Activated naive CD8-positive, alpha-beta T cell treated with anti-CD3 and anti-CD28 coated beads, Interleukin-2, amount 10 ng/mL, durations not matched to agents 7 days and 5 days (primary cell): ENCODE measurements at regions not wholly inside any gene's neighbourhood (a gene's known extent, or its start where the extent isn't known, plus 50 kb on each side); places are given as distances from the start of the nearest gene placed in this dataset.
"Not testable (repeated sequence)": the region's sequence is repeated elsewhere in the genome, so short reads cannot be mapped to it uniquely, and the experiment has no call there.

Experiments used
- ATAC-seq: fragments of 150-1000 bp; cut with Tn5 transposase; one replicate; pipeline ENCODE4 v1.10.0; 2021; ENCODE audit warnings: low read depth, moderate library complexity
- POLR2A ChIA-PET: fragments of 350-600 bp; sonication (Branson Sonifier 250); formaldehyde crosslinking; loops from one replicate; lab custom pipeline; 2021; ENCODE audit warnings: antibody characterized with exemption; lab: Charles Lee
- DNase-seq: peaks from one replicate; pipeline ENCODE4 v3.0.0; 2021
- H3K27ac Mint-ChIP-seq: one replicate; pipeline ENCODE4 v1.8.0; 2022; ENCODE audit warnings: mild to moderate bottlenecking, mixed read lengths
- H3K27me3 Mint-ChIP-seq: one replicate; pipeline ENCODE4 v1.8.0; 2022; ENCODE audit warnings: mild to moderate bottlenecking, moderate library complexity, mixed read lengths
- H3K36me3 Mint-ChIP-seq: one replicate; pipeline ENCODE4 v1.8.0; 2021; ENCODE audit warnings: mild to moderate bottlenecking, mixed read lengths
- H3K4me1 Mint-ChIP-seq: one replicate; pipeline ENCODE4 v1.8.0; 2021; ENCODE audit warnings: mixed read lengths
- H3K4me3 Mint-ChIP-seq: one replicate; pipeline ENCODE4 v1.8.0; 2022; ENCODE audit warnings: mild to moderate bottlenecking, moderate library complexity, mixed read lengths
- H3K9me3 Mint-ChIP-seq: one replicate; pipeline ENCODE4 v1.8.0; 2021; ENCODE audit warnings: mixed read lengths

GRCh38 chr1:55522353-55522903, 307.3 kb upstream of the USP24 start:
- no peaks in the 10 kb centered on the region for H3K4me1 Mint-ChIP-seq
- H3K4me3 Mint-ChIP-seq: no peak overlapping the region
- no peak overlapping the region for H3K27ac Mint-ChIP-seq
- peaks cover under 1% of the 10 kb centered on the region for H3K27me3 Mint-ChIP-seq
- ATAC-seq (no peak), DNase-seq (no peak)
- POLR2A ChIA-PET: no interaction called here
- no peaks in the 10 kb centered on the region for H3K36me3 Mint-ChIP-seq
- H3K9me3 Mint-ChIP-seq: no peaks in the 10 kb centered on the region

GRCh38 chr1:55520861-55521260, 305.7 kb upstream of the USP24 start:
- H3K9me3 Mint-ChIP-seq: no peaks in the 10 kb centered on the region
- ATAC-seq: no peak
- H3K4me1 Mint-ChIP-seq: no peaks in the 10 kb centered on the region
- no peaks in the 10 kb centered on the region for H3K36me3 Mint-ChIP-seq
- no peak overlapping the region for H3K27ac Mint-ChIP-seq
- POLR2A ChIA-PET: no interaction called here
- no peak for DNase-seq
- peaks cover 7% of the 10 kb centered on the region for H3K27me3 Mint-ChIP-seq
- H3K4me3 Mint-ChIP-seq: no peak overlapping the region

GRCh38 chr1:55519937-55520683, 304.9 kb upstream of the USP24 start:
- DNase-seq (no peak), ATAC-seq (no peak)
- H3K4me1 Mint-ChIP-seq: no peaks in the 10 kb centered on the region
- no peak overlapping the region for H3K4me3 Mint-ChIP-seq
- H3K9me3 Mint-ChIP-seq: no peaks in the 10 kb centered on the region
- POLR2A ChIA-PET: no interaction called here
- peaks cover 10% of the 10 kb centered on the region for H3K27me3 Mint-ChIP-seq
- H3K27ac Mint-ChIP-seq: no peak overlapping the region
- H3K36me3 Mint-ChIP-seq: no peaks in the 10 kb centered on the region

GRCh38 chr1:55519276-55519675, 304.1 kb upstream of the USP24 start:
- DNase-seq (no peak), ATAC-seq (no peak)
- Mint-ChIP-seq H3K4me3 (no peak overlapping the region), H3K36me3 (no peaks in the 10 kb centered on the region), H3K27me3 (peaks cover 10% of the 10 kb centered on the region), H3K9me3 (no peaks in the 10 kb centered on the region), H3K27ac (no peak overlapping the region), H3K4me1 (no peaks in the 10 kb centered on the region)
- POLR2A ChIA-PET: no interaction called here

- Mint-ChIP-seq H3K36me3 (no peaks in the 10 kb centered on the region), H3K27ac (no peak overlapping the region), H3K4me3 (no peak overlapping the region), H3K4me1 (no peaks in the 10 kb centered on the region), H3K9me3 (no peaks in the 10 kb centered on the region), H3K27me3 (peaks cover 10% of the 10 kb centered on the region)
- POLR2A ChIA-PET: no interaction called here
- no peak for ATAC-seq
- DNase-seq: no peak
These were observed 301.9 kb upstream of the USP24 start for GRCh38 chr1:55517036-55517435.

GRCh38 chr1:55514571-55514970, 299.4 kb upstream of the USP24 start:
- H3K9me3 Mint-ChIP-seq, DNase-seq, H3K36me3 Mint-ChIP-seq, H3K4me1 Mint-ChIP-seq, H3K27ac Mint-ChIP-seq, ATAC-seq, H3K4me3 Mint-ChIP-seq, POLR2A ChIA-PET: not testable (repeated sequence)
- H3K27me3 Mint-ChIP-seq: peaks cover 10% of the 10 kb centered on the region

GRCh38 chr1:55512466-55512865, 297.3 kb upstream of the USP24 start:
- H3K27ac Mint-ChIP-seq: no peak overlapping the region
- no peaks in the 10 kb centered on the region for H3K36me3 Mint-ChIP-seq
- POLR2A ChIA-PET: no interaction called here
- ATAC-seq (no peak), DNase-seq (no peak)
- peaks cover 10% of the 10 kb centered on the region for H3K27me3 Mint-ChIP-seq
- no peaks in the 10 kb centered on the region for H3K4me1 Mint-ChIP-seq
- H3K9me3 Mint-ChIP-seq: no peaks in the 10 kb centered on the region
- no peak overlapping the region for H3K4me3 Mint-ChIP-seq

GRCh38 chr1:55507578-55507931, 292.4 kb upstream of the USP24 start:
- POLR2A ChIA-PET: no interaction called here
- Mint-ChIP-seq H3K27me3 (no peaks in the 10 kb centered on the region), H3K9me3 (no peaks in the 10 kb centered on the region), H3K36me3 (no peaks in the 10 kb centered on the region), H3K4me3 (no peak overlapping the region), H3K4me1 (no peaks in the 10 kb centered on the region), H3K27ac (no peak overlapping the region)
- DNase-seq (no peak), ATAC-seq (no peak)

- Mint-ChIP-seq H3K4me3 (no peak overlapping the region), H3K4me1 (no peaks in the 10 kb centered on the region), H3K36me3 (no peaks in the 10 kb centered on the region), H3K27ac (no peak overlapping the region), H3K9me3 (no peaks in the 10 kb centered on the region), H3K27me3 (no peaks in the 10 kb centered on the region)
- POLR2A ChIA-PET: no interaction called here
- ATAC-seq: no peak
- no peak for DNase-seq
These were observed 291.8 kb upstream of the USP24 start for GRCh38 chr1:55506740-55507577.

GRCh38 chr1:55505326-55505725, 290.2 kb upstream of the USP24 start:
- H3K27ac Mint-ChIP-seq: no peak overlapping the region
- no peaks in the 10 kb centered on the region for H3K4me1 Mint-ChIP-seq
- no peak for ATAC-seq
- POLR2A ChIA-PET: no interaction called here
- no peak overlapping the region for H3K4me3 Mint-ChIP-seq
- H3K36me3 Mint-ChIP-seq: no peaks in the 10 kb centered on the region
- no peaks in the 10 kb centered on the region for H3K9me3 Mint-ChIP-seq
- H3K27me3 Mint-ChIP-seq: no peaks in the 10 kb centered on the region
- DNase-seq: no peak

GRCh38 chr1:55504306-55504731, 289.2 kb upstream of the USP24 start:
- POLR2A ChIA-PET: no interaction called here
- Mint-ChIP-seq H3K9me3 (no peaks in the 10 kb centered on the region), H3K4me1 (no peaks in the 10 kb centered on the region), H3K4me3 (no peak overlapping the region), H3K36me3 (no peaks in the 10 kb centered on the region), H3K27ac (no peak overlapping the region), H3K27me3 (no peaks in the 10 kb centered on the region)
- ATAC-seq: no peak
- no peak for DNase-seq

GRCh38 chr1:55503663-55504305, 288.6 kb upstream of the USP24 start:
- no peaks in the 10 kb centered on the region for H3K27me3 Mint-ChIP-seq
- no peaks in the 10 kb centered on the region for H3K9me3 Mint-ChIP-seq
- H3K4me1 Mint-ChIP-seq: no peaks in the 10 kb centered on the region
- POLR2A ChIA-PET: no interaction called here
- no peak overlapping the region for H3K27ac Mint-ChIP-seq
- H3K4me3 Mint-ChIP-seq: no peak overlapping the region
- no peaks in the 10 kb centered on the region for H3K36me3 Mint-ChIP-seq
- no peak for ATAC-seq
- DNase-seq: no peak

GRCh38 chr1:55500601-55501000, 285.4 kb upstream of the USP24 start:
- H3K4me1 Mint-ChIP-seq: no peaks in the 10 kb centered on the region
- H3K27ac Mint-ChIP-seq: no peak overlapping the region
- no peak for ATAC-seq
- H3K36me3 Mint-ChIP-seq: no peaks in the 10 kb centered on the region
- no peak for DNase-seq
- no peaks in the 10 kb centered on the region for H3K9me3 Mint-ChIP-seq
- H3K4me3 Mint-ChIP-seq: no peak overlapping the region
- POLR2A ChIA-PET: no interaction called here
- H3K27me3 Mint-ChIP-seq: no peaks in the 10 kb centered on the region
